ENCODE measurements at regions not wholly inside any gene's neighbourhood (a gene's known extent, or its start where the extent isn't known, plus 50 kb on each side); places are given as distances from the start of the nearest gene placed in this dataset.
A peak's percentile ranks its signal among the peaks of the same experiment; 100 is the strongest.
"Not testable (repeated sequence)": the region's sequence is repeated elsewhere in the genome, so short reads cannot be mapped to it uniquely, and the experiment has no call there.

DNA sequence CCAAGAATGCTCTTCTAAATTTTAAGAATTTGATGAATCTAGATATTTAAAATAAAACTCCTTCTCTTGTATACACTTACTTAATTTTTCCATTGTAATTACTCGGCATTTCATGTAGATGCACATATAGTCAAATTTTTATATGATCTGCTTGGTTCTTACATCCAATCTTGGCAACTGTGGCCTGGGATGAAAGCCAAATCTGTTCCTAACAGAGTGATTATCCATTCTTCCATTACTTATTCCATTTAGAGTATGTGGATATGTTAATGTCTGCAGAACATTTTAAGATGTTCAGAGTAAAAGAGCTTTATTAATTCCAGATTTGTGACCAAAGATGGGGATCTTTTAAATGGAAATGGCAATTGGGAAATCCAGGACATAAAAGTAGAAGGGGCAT lies 144.1 kb upstream of the PDE7B start:
- Mint-ChIP-seq H3K36me3 (ENCODE audit: low read depth) (no peaks in the 10 kb centered on the region), H3K4me3 (no peak overlapping the region), H3K27me3 (ENCODE audit: insufficient read depth) (no peaks in the 10 kb centered on the region; the same call in 1 of the 2 replicates), H3K9me3 (no peaks in the 10 kb centered on the region), H3K27ac (no peak overlapping the region), H3K4me1 (ENCODE audit: low read depth) (peaks cover under 1% of the 10 kb centered on the region; the same call in 1 of the 2 replicates)
- no peak for DNase-seq
- TF ChIP-seq, protein P1, sequence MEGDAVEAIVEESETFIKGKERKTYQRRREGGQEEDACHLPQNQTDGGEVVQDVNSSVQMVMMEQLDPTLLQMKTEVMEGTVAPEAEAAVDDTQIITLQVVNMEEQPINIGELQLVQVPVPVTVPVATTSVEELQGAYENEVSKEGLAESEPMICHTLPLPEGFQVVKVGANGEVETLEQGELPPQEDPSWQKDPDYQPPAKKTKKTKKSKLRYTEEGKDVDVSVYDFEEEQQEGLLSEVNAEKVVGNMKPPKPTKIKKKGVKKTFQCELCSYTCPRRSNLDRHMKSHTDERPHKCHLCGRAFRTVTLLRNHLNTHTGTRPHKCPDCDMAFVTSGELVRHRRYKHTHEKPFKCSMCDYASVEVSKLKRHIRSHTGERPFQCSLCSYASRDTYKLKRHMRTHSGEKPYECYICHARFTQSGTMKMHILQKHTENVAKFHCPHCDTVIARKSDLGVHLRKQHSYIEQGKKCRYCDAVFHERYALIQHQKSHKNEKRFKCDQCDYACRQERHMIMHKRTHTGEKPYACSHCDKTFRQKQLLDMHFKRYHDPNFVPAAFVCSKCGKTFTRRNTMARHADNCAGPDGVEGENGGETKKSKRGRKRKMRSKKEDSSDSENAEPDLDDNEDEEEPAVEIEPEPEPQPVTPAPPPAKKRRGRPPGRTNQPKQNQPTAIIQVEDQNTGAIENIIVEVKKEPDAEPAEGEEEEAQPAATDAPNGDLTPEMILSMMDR (IDR thresholded peaks at IDR 0.05) = no peak

- Mint-ChIP-seq H3K9me3 (no peaks in the 10 kb centered on the region), H3K4me3 (no peak overlapping the region), H3K36me3 (ENCODE audit: low read depth) (no peaks in the 10 kb centered on the region), H3K27ac (no peak overlapping the region), H3K27me3 (ENCODE audit: insufficient read depth) (no peaks in the 10 kb centered on the region; the same call in none of the 2 replicates), H3K4me1 (ENCODE audit: low read depth) (no peaks in the 10 kb centered on the region)
- DNase-seq = no peak
- TF ChIP-seq, protein P1 (IDR thresholded peaks at IDR 0.05) = no peak
Measured at GRCh38 chr6:135710042-135710441, 141.5 kb upstream of the PDE7B start.

DNA sequence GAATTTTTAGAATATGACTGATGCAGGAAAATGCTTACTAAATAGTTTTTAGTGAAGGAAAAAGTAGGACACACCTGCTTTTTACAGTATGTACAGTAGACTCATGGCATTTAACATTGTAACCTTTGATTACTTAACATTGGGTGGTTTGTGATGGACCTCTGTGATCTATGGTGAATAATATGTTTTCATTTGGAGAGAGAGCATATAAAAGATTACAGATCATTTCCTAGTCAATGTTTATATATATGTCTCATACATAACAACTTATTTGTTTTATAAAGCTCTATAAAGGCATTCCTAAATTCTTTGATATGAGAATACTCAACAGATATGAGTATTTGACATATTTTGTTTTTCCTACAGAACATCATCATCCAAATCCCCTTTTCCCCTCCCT lies 129.3 kb upstream of the PDE7B start:
- Mint-ChIP-seq H3K27me3 (ENCODE audit: insufficient read depth) (no peaks in the 10 kb centered on the region), H3K36me3 (ENCODE audit: low read depth) (peaks cover 46% of the 10 kb centered on the region), H3K9me3 (peaks cover 43% of the 10 kb centered on the region), H3K4me3 (peak overlapping the region; percentile 73), H3K27ac (peak overlapping the region; percentile 92), H3K4me1 (ENCODE audit: low read depth) (peaks cover 25% of the 10 kb centered on the region)
- DNase-seq = peak; percentile 16
- TF ChIP-seq, protein P1 (IDR thresholded peaks at IDR 0.05) = no peak

DNA sequence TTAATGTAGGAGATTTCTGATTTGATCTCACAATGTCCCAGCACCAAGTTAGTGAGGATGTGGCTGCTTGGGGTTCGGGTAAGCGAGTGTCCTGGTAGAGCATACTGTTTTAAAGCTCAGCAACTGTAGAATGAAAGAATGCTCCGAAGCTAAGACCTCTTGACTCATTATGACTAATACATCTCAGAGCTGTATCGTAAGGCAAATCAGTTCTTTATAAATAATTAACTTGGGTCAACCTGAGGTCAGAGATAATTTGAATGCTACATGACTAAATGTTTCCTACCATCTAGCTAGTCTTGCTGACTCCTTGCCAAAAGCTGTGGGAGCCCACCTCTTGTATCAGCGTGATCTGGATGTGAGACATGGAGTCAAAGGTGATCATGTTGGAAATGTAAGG lies 128.8 kb upstream of the PDE7B start:
- DNase-seq = peak; percentile 95
- peak overlapping the region; percentile 73 for H3K4me3 Mint-ChIP-seq
- peak overlapping the region; percentile 92 for H3K27ac Mint-ChIP-seq
- H3K27me3 Mint-ChIP-seq (ENCODE audit: insufficient read depth) = no peaks in the 10 kb centered on the region
- TF ChIP-seq, protein P1 (IDR thresholded peaks at IDR 0.05) = no peak
- H3K36me3 Mint-ChIP-seq (ENCODE audit: low read depth) = peaks cover 47% of the 10 kb centered on the region
- H3K9me3 Mint-ChIP-seq = peaks cover 44% of the 10 kb centered on the region
- H3K4me1 Mint-ChIP-seq (ENCODE audit: low read depth) = peaks cover 25% of the 10 kb centered on the region

DNA sequence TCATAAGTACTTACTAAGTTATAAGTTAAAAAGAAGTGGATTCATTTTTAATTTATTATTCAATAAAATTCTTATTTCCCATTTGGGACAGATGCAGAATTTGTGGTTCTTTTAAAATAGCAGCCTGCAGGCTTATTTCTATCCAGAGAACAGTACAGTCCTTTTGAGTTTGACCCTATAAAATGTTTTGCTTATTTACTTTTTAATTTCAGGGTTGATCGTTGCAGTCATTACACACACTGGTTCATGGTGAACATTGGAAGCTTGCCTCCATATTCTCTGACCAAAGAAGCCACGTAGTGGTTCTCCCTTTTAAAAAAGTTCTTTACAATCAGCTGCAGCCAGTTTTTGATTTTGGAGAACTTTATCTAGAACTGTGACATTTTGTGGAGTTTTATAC lies 122.9 kb upstream of the PDE7B start:
- DNase-seq = no peak
- no peak overlapping the region for H3K4me3 Mint-ChIP-seq
- peaks cover 4% of the 10 kb centered on the region for H3K4me1 Mint-ChIP-seq (ENCODE audit: low read depth)
- H3K36me3 Mint-ChIP-seq (ENCODE audit: low read depth) = peaks cover 28% of the 10 kb centered on the region
- H3K27ac Mint-ChIP-seq = no peak overlapping the region
- TF ChIP-seq, protein P1 (IDR thresholded peaks at IDR 0.05) = no peak
- H3K27me3 Mint-ChIP-seq (ENCODE audit: insufficient read depth) = no peaks in the 10 kb centered on the region
- H3K9me3 Mint-ChIP-seq = peaks cover 27% of the 10 kb centered on the region

- no peak overlapping the region for H3K27ac Mint-ChIP-seq
- no peak overlapping the region for H3K4me3 Mint-ChIP-seq
- TF ChIP-seq, protein P1 (IDR thresholded peaks at IDR 0.05) = no peak
- H3K9me3 Mint-ChIP-seq = peaks cover 10% of the 10 kb centered on the region
- H3K27me3 Mint-ChIP-seq (ENCODE audit: insufficient read depth) = peaks cover 4% of the 10 kb centered on the region
- H3K4me1 Mint-ChIP-seq (ENCODE audit: low read depth) = peaks cover 6% of the 10 kb centered on the region; the same call in 1 of the 2 replicates
- H3K36me3 Mint-ChIP-seq (ENCODE audit: low read depth) = peaks cover 12% of the 10 kb centered on the region
- no peak for DNase-seq
Measured at GRCh38 chr6:135731116-135731515, 120.4 kb upstream of the PDE7B start.

- not testable (repeated sequence) for H3K27me3 Mint-ChIP-seq (ENCODE audit: insufficient read depth); H3K27ac Mint-ChIP-seq; DNase-seq; H3K36me3 Mint-ChIP-seq (ENCODE audit: low read depth); H3K4me3 Mint-ChIP-seq; H3K9me3 Mint-ChIP-seq
- H3K4me1 Mint-ChIP-seq (ENCODE audit: low read depth) = peaks cover 26% of the 10 kb centered on the region
Measured at GRCh38 chr6:135736351-135736750, 115.2 kb upstream of the PDE7B start.

All from HFFc6 (cell line).